ENCODE measurements at regions not wholly inside any gene's neighbourhood (a gene's known extent, or its start where the extent isn't known, plus 50 kb on each side); places are given as distances from the start of the nearest gene placed in this dataset.

DNA sequence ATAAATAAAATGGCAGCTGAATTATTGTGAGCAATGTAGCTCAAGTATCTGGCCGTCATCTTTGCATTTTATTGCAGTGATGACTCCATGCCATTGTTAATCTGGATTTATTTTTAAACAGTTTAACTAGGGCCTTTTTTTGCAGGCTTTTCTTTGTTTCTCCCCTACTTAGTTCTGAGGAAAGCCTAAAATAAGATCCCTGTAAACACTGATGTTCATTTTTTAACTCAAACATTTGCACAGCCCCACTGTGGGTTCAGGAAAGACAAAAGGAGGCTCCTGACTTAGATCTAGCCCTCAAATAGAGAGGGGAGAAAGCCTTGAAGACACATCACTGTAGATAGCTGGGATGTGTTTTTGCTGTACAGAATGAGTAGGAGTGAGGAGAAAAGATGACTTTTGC, 69.2 kb downstream of the PLEKHG1 start:
- no peak for TF ChIP-seq KLF13 (CRISPR knock-in tag; IDR thresholded peaks at IDR 0.05)
- no peak for TF ChIP-seq ZKSCAN8 (CRISPR knock-in tag; IDR thresholded peaks at IDR 0.05; ENCODE audit: borderline replicate concordance)
- no peak for TF ChIP-seq CHD4 (IDR thresholded peaks at IDR 0.05; ENCODE audit: borderline replicate concordance, low read length)
- TF ChIP-seq NR2C2 (CRISPR knock-in tag; IDR thresholded peaks at IDR 0.05; ENCODE audit: borderline replicate concordance), result no peak
- no peak for TF ChIP-seq GLI4 (CRISPR knock-in tag; IDR thresholded peaks at IDR 0.05; ENCODE audit: borderline replicate concordance)
- TF ChIP-seq, protein P1, sequence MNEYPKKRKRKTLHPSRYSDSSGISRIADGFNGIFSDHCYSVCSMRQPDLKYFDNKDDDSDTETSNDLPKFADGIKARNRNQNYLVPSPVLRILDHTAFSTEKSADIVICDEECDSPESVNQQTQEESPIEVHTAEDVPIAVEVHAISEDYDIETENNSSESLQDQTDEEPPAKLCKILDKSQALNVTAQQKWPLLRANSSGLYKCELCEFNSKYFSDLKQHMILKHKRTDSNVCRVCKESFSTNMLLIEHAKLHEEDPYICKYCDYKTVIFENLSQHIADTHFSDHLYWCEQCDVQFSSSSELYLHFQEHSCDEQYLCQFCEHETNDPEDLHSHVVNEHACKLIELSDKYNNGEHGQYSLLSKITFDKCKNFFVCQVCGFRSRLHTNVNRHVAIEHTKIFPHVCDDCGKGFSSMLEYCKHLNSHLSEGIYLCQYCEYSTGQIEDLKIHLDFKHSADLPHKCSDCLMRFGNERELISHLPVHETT (CRISPR knock-in tag; conservative IDR thresholded peaks at IDR 0.05), result no peak
- TF ChIP-seq PBX3 (CRISPR knock-in tag; IDR thresholded peaks at IDR 0.05; ENCODE audit: borderline replicate concordance), result no peak
- TF ChIP-seq ZNF382 (CRISPR knock-in tag; IDR thresholded peaks at IDR 0.05; ENCODE audit: borderline replicate concordance), result no peak

Data from HepG2 (cell line).